ENCODE measurements at regions not wholly inside any gene's neighbourhood (a gene's known extent, or its start where the extent isn't known, plus 50 kb on each side); places are given as distances from the start of the nearest gene placed in this dataset.

DNA sequence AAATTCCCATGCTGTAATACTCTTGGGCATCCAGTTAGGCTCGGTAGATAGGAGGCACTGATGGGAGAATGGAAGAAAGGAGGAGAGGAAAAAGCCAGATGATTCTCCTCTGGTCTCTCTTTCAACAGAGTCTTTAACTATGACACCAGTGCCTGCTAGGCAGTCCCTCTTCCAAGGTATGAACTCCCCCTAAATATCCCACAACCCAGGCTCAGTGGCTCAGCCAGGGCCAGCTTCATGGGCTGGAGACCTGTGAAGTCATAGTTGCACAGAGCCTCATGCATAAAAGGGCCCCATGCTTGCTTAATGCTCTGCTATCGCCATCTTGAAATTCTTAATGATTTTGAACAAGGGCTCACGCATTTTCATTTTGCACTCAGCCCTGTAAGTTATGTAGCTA is 869.2 kb upstream of the GCFC2 start:
- DNase-seq (ENCODE audit: low spot score): no peak

DNA sequence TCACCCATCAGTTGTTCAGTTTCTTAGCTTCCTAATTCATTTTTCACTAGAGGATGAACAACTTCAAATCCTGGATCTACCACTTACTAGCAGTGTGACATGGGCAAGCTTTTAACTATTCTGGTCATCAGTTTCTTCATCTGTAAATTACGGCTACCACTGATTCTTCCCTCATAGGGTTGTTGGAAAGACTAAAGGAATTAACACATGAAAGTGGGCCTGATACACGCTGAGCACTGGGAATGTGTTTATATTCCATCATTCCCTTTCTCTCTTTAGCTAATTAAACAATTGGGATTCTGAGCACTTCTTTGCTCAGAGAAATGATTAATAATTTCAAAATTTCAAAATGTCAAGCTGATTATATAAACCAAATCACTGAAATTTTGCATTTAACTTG is 862.3 kb upstream of the GCFC2 start:
- no peak for DNase-seq (ENCODE audit: low spot score)

DNA sequence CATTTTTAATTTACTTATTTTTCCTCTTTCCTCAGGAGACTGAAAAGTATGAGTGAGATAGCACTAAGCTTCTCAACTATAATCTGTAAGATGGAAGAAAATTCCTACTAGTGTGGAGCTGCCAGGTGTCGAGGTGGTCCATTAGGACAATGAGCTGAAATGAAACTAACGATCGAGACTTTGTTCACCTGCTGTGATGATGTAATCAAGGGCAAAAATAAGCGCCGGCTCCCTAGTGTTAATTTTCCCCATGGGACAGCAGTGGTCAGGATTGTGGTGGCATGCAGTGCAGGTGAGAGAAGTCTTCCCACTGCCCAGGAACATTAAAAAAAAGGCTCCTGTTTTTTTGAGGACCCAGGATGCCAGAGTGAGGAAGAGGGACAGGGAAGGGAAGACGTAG is 859.1 kb upstream of the GCFC2 start:
- DNase-seq (ENCODE audit: low spot score): no peak

DNA sequence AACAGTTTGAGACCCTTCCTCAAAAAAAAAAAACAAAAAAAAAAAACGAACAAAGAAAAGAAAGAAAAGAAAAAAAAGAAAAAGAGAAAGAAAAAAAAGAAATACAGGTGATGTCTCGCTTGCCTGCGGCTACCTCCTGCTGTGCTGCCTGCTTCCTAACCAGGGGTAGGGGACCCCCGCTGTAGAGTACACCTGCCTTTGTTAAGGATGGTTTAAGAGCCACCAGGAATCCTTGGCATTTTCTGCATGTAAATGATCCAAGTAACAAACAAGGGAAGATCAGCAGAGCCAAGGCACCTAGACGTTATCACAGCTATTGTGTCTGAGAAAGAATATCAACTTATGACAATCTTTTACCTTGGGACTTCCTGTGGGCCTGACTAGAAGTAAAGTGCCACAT is 856.8 kb upstream of the GCFC2 start:
- no peak for DNase-seq (ENCODE audit: low spot score)

DNA sequence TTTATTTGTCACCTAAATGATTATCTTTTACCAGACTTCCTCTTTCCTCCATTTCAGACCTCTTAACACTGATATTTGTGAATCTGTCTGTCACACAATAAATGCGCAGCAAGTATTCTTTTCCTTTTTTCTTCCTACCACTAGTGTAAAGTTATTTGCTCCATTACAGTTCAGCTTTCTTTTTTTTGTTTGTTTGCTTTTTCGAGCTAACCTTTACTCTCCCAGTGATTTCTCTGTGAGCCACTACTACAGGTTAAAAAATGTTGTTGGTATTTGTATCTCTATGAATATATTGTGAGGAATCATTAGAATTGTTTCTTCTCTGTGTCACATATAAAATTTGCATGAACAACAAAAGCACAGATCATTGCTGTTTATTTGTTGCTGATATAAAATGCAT is 854.0 kb upstream of the GCFC2 start:
- no peak for DNase-seq (ENCODE audit: low spot score)

DNA sequence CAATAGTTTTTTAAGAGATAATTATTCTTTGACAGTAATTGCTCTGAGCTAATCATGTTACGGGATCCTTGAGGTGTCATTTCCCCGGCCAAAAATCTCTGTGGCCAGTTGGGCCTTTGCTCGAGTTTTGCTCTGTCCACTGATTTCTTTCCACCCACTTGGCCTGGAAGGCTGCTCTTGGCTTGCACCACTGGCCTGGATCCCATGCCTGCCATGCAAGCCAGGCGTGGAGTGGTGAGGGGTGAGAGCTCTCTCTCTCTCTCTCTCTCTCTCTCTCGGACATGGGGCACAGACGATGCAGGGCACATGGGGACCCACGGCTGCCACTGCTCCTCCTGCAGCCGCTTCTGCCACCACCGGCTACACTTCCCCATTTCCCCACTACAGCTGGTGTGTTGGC is 853.0 kb upstream of the GCFC2 start:
- no peak for DNase-seq (ENCODE audit: low spot score)

DNA sequence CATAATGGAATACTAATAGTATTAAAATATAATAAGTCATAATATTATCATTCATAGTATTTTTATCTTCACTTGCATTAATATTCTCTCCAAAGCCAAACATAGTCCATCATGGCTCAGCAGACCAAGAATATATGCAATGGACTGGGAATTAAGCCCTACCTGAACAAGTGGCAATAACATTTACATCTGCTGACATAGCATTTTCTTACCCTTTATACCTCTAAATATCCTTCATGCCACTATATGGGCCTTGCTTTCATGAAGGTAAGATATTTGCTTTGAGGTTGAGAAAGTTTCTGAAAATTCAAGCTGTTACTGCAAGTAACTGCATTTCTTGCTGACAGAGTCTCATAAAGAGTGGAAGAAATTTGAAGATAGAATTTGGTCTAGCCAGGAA is 847.4 kb upstream of the GCFC2 start:
- no peak for DNase-seq (ENCODE audit: low spot score)

DNA sequence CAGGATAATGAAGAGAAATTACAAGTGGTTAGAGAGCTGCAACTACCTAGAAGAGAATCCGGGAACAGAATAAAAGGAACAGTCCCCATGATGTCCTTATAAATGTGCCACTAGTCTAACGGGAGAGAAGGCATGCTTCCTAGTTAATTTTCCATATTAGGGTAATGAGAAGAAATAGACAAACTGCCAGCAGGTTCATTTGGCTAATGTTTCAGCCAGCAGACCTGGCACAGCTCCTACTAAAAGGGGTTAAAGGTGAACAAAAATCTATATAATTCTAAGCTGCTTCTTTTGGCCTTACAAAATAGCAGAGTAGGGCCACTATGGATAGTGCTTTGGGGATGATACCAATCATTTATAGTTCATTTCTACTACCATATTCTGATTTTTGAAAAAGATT is 845.3 kb upstream of the GCFC2 start:
- DNase-seq (ENCODE audit: low spot score): no peak

DNA sequence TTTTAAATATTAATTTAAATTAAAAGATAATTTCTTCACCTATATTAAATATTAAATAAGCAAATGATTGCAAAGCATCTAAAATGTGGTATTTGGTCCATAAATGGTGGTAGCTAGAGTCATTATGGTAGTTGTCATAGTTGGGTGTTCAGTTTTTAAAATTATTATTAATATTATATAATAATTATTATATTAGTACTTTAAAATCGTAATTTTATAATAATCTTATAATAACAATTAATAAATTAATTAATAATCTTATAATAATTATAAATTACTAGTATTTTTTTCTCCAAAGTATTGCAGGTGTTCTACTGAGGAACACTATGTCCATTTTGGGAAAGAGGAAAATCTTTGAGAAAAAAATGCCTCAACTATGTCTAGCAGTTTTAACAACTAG is 835.5 kb upstream of the GCFC2 start:
- DNase-seq (ENCODE audit: low spot score): no peak

DNA sequence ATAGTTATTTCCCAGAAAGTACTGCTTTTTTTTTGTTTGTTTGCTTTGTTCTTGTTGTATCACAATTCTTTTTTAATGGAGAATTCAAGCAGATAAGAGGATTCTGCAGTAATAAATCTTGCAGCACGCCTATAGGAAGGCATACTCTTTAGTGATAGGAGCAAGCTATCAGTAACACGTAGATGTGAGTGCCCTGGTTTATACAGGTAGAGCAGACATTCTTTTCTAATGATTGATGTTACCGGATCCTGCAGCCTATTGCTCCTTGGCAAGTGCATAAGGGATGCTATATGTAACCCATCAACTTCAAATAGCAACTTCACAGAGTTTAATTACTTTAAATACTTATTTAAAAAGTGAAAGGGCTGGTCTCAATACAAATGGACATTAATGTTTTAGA is 834.2 kb upstream of the GCFC2 start:
- no peak for DNase-seq (ENCODE audit: low spot score)

DNA sequence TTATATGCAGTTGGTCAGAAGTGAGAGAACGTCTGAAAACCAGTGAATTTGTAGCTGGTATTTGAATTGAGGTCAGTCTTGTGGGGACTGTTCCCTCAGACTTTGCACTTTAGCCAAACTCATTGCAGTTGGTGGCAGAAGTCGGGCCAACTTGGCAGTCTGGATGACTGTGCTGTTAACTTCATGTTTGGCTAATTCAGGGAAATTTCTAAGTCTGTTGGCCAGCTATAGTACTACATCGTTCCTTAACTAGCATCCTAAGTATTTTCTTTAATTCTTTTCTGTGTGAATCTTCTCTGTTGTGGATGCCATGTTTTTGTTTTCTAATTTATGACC is 806.8 kb upstream of the GCFC2 start:
- no peak for DNase-seq (ENCODE audit: low spot score)

DNA sequence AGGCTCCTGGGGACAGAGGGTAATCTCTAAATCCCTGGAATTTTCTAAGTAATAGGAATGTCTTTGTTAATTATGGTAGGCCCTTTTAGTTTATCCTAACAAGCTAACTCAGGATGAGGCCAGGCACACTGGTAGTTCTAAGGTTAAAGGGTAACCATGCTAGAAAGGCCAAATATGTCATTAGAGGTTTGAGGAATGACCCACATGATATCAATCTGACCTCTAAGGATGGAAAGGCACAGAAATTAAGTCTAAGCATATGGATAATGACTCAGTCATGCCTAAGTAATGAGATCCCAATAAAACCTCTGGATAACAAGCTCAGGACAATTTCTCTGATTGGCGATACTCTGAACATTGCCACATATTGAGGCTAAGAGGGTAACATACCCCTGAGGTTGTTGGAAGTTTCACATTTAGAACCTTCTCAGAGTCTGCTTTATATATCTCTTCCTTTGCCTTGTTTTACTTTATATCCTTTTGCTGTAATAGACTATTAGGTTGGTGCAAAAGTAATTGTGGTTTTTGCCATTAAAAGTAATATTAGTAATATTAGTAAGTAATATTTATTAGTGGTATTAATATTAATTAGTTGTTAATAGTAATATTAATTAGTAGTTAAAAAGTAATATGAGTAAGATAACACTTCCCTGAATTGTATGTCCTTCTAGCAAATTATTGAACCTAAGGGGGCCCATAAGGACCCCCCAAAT is 806.3 kb upstream of the GCFC2 start:
- DNase-seq (ENCODE audit: low spot score): no peak

DNA sequence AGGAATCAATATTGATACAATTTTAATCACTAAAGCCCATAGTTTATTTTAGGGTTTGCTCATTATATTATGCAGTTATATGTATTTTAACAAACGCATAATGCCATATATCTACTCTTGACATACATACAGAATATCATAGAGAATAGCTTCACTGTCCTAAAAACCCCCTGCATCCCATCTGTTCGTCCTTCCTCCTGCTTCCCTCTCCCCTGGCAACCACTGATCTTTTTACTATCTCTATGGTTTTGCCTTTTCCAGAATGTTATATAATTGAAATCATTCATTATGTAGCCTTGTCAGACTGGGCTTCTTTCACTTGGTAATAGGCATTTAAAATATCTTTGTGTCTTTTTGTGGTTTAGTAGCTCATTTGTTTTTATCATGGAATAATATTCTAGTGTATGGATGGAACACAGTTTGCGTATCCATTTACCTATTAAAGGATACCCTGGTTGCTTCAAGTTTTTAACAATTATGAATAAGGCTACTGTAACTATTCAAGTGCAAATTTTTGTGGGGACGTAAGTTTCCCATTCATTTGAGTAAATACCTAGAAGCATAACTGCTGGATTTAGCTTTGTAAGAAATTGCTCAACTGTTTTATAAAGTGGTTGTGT is 801.6 kb upstream of the GCFC2 start:
- DNase-seq (ENCODE audit: low spot score): no peak

DNA sequence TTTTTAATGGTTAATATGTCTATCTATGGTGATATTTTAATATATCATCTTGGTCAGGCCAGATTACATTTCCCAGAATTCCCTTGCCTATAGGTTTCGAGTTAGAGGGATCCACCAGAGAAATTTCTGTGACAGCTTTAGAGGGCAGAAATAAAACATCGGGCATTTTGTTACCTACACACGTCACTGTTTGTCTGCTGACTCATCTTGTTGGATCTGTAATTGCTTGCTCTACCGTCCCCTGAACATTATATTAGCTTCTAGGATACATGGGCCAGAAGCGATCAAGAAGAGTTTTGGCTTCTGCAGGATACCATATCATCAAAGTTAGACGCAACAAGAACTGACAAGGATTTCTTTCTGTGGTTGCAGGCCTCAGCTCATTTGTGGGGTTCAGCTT is 795.8 kb upstream of the GCFC2 start:
- DNase-seq (ENCODE audit: low spot score): no peak

DNA sequence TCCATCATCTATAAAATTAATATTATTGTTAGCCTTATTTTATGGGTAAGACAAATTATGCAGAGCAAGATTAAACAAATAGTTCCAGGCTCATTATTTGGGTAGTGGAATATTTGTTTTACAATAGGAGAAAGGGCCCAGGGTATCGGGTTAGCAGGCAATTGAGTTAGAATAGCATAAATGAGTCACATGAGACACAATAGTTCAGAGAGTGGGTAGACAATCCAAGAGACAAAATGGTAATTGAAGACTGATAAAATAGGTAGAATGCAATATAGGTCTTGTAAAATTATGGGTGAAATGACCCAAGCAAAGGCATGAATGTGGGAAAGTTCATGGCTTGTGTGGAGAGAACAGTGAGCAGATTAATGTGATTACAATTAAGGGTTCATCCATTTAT is 790.9 kb upstream of the GCFC2 start:
- no peak for DNase-seq (ENCODE audit: low spot score)

DNA sequence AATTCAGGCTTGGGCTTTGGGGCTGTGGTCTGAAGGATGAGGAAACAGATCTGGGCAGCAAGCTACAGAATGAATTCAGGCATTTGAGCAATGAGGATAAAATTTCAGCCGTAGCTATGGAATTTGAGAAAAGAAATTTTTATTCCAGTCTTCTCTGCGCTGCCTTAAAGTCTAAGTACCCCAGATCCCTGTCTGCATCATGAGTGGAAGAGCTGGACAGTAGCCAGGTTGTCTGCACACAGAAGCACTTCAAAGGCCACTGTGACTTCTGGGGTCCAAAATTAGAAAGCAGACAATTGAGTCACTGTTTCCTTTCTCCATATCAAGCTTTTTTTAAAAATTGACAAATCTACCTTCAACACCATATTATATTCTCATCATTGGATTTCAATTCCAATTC is 787.6 kb upstream of the GCFC2 start:
- no peak for DNase-seq (ENCODE audit: low spot score)

DNA sequence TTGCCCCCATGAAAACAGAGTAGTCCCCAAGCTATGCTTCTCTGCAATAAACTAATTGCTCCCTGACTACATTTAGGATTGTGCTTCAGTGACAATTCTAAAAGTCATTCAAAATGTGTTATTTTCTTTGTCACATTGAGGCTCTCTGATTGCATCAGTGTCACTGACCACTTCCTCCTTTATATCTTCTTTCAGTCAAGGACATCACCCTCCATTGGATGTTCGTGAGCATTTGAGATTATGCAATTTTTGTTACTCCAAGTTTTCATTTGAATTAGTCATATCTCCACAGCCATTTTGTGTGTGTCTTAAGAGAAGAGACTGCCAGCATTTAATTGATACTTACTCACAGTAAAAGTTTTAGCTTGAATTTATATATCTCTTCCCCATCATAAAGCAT is 780.8 kb upstream of the GCFC2 start:
- no peak for DNase-seq (ENCODE audit: low spot score)

DNA sequence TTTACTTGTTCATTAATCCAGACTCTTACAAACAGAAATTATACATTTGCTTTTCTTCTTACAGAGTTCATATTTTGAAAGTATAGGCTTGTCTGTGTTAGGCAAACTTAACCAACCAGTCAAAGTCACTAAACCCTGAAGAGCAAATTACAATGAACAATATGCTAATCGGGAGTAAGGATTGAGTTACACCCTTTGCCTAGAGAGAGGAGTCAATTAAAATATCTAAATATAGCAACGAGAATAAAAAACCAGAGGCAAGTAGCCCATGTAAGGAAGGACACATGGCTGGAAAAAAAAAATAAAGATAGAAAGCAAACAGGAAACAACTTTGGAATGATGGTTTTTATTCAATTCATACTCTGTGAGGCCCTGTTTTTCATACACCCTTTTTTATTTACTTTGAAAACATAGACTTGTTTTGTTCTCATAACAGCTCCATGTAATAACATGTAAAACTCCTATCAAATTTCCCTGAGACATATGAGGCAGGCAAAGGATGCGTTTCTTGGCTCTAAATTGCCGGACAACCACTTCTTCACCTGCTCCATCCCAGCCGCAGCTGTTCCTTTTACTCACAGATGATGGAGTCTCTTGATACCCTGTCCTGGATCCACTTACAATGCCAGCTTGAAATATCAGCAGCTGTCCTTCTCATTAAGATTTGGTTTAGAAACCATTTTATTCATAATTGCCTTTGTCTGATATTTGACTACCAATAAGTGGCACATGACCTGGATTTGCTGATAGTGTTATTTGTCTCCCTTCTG is 767.7 kb upstream of the GCFC2 start:
- DNase-seq (ENCODE audit: low spot score): no peak

DNA sequence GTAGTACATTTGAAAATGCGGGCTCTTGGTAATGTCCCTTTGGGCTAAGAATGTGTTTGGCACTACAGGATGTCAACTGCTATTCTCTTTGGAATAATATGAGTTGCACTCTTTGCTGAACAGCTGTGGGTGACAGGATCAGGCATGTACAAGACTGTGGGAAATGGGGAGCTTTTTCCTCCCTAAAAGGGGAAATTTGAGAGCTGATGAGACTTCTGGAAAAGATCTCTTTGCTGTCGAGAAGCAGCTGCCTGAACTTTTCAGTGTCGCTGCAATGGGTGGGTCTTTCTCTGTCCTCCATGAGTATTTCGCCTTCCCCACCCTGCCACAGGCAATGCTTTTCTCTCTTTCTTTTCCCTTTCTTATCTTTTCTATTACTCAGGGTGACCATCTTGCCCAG is 762.2 kb upstream of the GCFC2 start:
- no peak for DNase-seq (ENCODE audit: low spot score)

DNA sequence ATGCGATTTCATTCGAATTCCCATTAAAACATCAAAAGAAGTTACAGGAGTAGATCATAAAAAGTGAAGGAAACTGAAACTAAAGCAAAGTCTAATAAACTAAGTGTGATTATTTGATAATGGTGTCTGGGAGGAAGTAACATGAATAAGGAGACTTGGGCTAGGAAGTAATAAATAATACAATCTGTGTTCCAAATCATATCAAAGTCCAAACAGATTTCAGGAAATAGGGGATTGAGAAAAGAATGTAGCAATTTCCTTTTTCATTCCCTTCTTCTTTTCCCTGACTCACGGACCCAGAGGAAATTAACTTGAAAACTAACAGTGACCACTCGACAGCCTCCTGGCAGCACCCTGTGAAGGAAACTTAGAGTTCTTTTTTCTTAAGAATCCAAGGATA is 758.4 kb upstream of the GCFC2 start:
- DNase-seq (ENCODE audit: low spot score): no peak

DNA sequence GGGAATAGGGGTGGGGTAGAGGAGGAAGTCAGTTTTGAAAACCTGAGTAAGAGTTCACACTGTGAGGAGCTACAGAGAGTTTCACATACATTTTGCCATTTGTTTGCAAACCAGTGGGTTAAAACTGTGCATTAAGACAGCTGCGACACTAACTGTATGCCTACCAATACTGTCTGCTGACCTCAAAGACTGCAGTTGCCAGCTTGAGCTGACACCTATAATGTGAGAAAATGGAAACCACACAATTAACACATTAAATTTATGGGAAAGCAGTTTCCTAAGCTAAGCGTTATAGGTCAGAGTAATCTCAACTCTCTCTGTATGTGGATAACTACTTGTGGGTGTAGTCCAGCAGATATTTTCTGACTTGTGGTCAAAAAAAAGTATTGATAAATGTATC is 756.6 kb upstream of the GCFC2 start:
- no peak for DNase-seq (ENCODE audit: low spot score)

DNA sequence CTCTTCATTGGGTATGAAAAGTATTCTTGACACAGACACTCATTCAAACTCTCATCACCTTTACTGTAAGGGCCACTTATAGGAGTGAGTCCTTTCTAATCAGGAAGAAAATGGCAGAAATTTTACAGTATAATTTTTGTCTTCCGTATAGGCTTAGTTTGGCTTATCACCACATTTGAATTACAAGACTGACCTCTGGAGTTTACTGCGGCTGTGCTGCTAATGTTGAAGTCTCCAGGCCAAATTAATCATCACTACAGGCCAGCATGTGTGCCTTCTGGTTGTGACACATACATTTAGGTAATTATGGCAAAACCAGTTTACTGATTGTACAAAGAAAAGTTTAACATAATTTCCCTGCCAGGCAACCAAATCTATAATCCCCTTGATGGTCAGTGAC is 753.6 kb upstream of the GCFC2 start:
- DNase-seq (ENCODE audit: low spot score): no peak

DNA sequence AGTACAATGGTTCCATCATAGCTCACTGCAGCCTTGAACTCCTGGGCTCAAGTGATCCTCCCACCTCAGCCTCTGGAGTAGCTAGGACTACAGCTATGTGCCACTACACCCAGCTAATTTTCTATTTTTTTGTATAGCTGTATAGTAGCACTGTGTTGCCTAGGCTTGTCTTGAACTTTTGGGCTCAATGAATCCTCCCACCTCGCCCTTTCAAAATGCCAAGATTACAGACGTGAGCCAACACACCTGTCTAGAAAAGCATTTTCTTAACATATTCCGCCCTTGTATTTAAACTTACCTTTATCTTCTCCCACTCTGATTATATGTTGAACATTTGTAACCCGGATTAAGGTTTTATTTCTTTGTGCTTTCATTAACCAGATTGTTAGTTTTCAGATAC is 750.7 kb upstream of the GCFC2 start:
- DNase-seq (ENCODE audit: low spot score): no peak

DNA sequence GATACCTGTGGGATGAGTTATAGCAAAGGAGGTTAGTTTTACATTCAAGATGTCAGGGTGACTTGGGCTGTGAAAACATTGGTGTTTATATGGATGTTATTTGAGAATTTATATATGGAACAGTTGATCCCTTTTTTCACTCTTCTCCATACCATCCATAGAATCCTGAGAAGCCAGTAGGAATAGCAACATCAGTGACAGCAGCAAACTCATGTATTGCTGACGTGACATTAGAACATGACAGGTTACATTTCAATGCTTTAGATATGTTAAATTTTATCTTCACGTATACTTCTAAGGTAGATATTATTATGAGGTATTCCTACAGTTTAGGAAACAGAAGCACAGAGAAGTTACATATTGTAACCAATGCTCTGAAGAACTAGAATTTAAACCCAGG is 745.2 kb upstream of the GCFC2 start:
- DNase-seq (ENCODE audit: low spot score): no peak

All from AG08396 (cell line).